Brain microvascular endothelial cell (primary cell): ENCODE measurements at regions not wholly inside any gene's neighbourhood (a gene's known extent, or its start where the extent isn't known, plus 50 kb on each side); places are given as distances from the start of the nearest gene placed in this dataset.
A peak's percentile ranks its signal among the peaks of the same experiment; 100 is the strongest.

Source experiments
- DNase-seq: peaks from one replicate; pipeline ENCODE4 v3.0.0-alpha.2; 2020
- H3K27ac ChIP-seq: fragments of 250-450 bp; sonication (Bioruptor Pico); 2 replicates; pipeline ENCODE4 v1.5.1; 2020; ENCODE audit warnings: mild to moderate bottlenecking, moderate library complexity
- H3K27me3 ChIP-seq: fragments of 250-450 bp; sonication (Bioruptor Pico); replicated peaks from 2 replicates; pipeline ENCODE4 v1.5.1; 2020; ENCODE audit warnings: mild to moderate bottlenecking
- H3K36me3 ChIP-seq: fragments of 250-450 bp; sonication (Bioruptor Pico); replicated peaks from 2 replicates; pipeline ENCODE4 v1.5.1; 2020; ENCODE audit warnings: mild to moderate bottlenecking
- H3K4me3 ChIP-seq: 2 replicates; pipeline ENCODE4 v1.5.1; 2011; ENCODE audit warnings: low read depth, mild to moderate bottlenecking, control low read depth, low read length, moderate library complexity
- in situ Hi-C: cut with HindIII; loops from 2 replicates; pipeline ENCODE4 v1.10.0; 2017; ENCODE audit warnings: low sequenced_read_pairs, low pct_ligation_motif_present
- TF ChIP-seq, protein P1 (sequence below): IDR thresholded peaks from 2 replicates; pipeline ENCODE4 v1.5.1; 2011; ENCODE audit warnings: low read depth, mild to moderate bottlenecking, moderate library complexity, low read length, control low read depth, inconsistent platforms; ENCODE audit errors: missing control alignments

- Histone ChIP-seq H3K36me3 (no peaks in the 10 kb centered on the region), H3K4me3 (no peak overlapping the region), H3K27ac (no peak overlapping the region), H3K27me3 (no peaks in the 10 kb centered on the region)
- TF ChIP-seq, protein P1, sequence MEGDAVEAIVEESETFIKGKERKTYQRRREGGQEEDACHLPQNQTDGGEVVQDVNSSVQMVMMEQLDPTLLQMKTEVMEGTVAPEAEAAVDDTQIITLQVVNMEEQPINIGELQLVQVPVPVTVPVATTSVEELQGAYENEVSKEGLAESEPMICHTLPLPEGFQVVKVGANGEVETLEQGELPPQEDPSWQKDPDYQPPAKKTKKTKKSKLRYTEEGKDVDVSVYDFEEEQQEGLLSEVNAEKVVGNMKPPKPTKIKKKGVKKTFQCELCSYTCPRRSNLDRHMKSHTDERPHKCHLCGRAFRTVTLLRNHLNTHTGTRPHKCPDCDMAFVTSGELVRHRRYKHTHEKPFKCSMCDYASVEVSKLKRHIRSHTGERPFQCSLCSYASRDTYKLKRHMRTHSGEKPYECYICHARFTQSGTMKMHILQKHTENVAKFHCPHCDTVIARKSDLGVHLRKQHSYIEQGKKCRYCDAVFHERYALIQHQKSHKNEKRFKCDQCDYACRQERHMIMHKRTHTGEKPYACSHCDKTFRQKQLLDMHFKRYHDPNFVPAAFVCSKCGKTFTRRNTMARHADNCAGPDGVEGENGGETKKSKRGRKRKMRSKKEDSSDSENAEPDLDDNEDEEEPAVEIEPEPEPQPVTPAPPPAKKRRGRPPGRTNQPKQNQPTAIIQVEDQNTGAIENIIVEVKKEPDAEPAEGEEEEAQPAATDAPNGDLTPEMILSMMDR, result no peak
- in situ Hi-C loops, result no loop called here
- DNase-seq, result no peak
Observed at GRCh38 chr4:169852481-169852880, 94.7 kb upstream of the HPF1 start.

- in situ Hi-C loops, result no loop called here
- no peaks in the 10 kb centered on the region for H3K27me3 ChIP-seq
- H3K27ac ChIP-seq, result no peak overlapping the region
- no peak overlapping the region for H3K4me3 ChIP-seq
- no peaks in the 10 kb centered on the region for H3K36me3 ChIP-seq
- no peak for DNase-seq
- TF ChIP-seq, protein P1, result no peak
Observed at GRCh38 chr4:169851750-169852149, 94.0 kb upstream of the HPF1 start.

DNA sequence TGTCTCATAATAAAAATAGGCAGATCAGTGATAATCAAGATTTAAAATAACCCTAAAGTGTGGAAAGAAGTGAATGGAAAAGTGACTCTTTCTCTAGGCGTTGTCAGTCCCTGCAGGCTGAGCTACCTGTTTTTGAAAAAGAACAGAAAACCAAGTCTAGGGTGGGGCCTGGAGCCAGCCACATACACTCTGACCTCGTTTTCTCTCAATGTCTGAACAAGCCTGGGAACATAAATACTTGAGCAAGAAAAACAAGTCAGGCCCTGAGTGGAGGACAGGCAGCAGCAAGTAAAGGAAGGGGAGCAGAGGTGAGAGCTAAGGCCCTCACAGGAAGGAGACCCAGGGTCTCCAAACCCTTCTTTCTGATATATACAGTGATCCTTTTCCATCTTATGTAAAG, 91.7 kb upstream of the HPF1 start:
- TF ChIP-seq, protein P1, result no peak
- no peaks in the 10 kb centered on the region for H3K36me3 ChIP-seq
- in situ Hi-C loops, result no loop called here

DNA sequence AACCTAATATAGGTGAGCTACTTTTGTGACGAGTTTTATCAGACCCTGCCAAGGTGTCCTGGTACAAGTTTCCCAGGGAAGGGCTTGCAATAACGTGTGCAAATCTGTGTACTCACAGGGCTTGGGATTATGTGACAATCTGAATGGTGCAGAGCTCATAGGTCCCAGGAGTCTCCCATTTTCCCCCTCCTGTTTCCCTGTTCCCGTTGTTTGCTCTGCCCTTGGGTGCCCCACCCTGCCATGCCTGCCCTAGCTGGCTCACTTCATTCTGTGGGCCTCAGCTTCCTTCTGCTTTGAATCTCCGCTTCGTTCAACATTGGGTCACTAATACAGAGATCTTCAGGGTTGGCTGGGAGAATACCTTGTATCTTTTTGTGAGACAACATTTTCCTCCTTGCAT, 90.3 kb upstream of the HPF1 start:
- in situ Hi-C loops, result no loop called here

More for the DNA sequence above, 91.7 kb upstream of the HPF1 start:
- Histone ChIP-seq H3K27me3 (no peaks in the 10 kb centered on the region), H3K4me3 (no peak overlapping the region), H3K27ac (no peak overlapping the region)
- DNase-seq, result no peak

GRCh38 chr4:169847171-169847570, 89.4 kb upstream of the HPF1 start:
- H3K4me3 ChIP-seq, result no peak overlapping the region
- no peak for DNase-seq
- H3K36me3 ChIP-seq, result no peaks in the 10 kb centered on the region
- H3K27ac ChIP-seq, result no peak overlapping the region
- in situ Hi-C loops, result no loop called here
- H3K27me3 ChIP-seq, result no peaks in the 10 kb centered on the region
- TF ChIP-seq, protein P1, result no peak

More for the DNA sequence above, 90.3 kb upstream of the HPF1 start:
- Histone ChIP-seq H3K36me3 (no peaks in the 10 kb centered on the region), H3K4me3 (no peak overlapping the region), H3K27me3 (no peaks in the 10 kb centered on the region), H3K27ac (no peak overlapping the region)
- TF ChIP-seq, protein P1, result no peak
- DNase-seq, result no peak

DNA sequence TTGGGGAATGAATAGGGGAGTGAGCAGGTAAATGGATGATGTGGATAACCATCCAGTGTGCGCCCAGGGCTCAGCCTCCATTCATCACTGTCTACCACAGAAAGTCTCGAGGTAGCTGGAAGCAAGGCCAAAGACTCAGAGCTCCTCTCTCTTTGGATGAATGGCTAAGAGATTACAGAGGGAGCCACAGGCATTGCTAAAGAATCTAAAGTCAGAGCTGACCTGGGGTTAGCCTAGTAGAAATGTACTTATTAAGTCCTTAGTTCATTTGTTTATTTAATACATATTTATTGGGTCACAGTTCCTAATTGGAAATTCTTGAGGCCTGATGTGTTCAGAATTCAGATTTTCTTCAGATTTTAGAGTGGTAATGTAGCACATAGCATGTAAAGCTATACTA, 88.7 kb upstream of the HPF1 start:
- in situ Hi-C loops, result no loop called here
- peak; percentile 4 for DNase-seq

More for the DNA sequence above, 88.7 kb upstream of the HPF1 start:
- no peaks in the 10 kb centered on the region for H3K36me3 ChIP-seq
- no peak overlapping the region for H3K27ac ChIP-seq
- H3K4me3 ChIP-seq, result no peak overlapping the region
- TF ChIP-seq, protein P1, result no peak
- no peaks in the 10 kb centered on the region for H3K27me3 ChIP-seq
